ENCODE measurements at regions not wholly inside any gene's neighbourhood (a gene's known extent, or its start where the extent isn't known, plus 50 kb on each side); places are given as distances from the start of the nearest gene placed in this dataset.

DNA sequence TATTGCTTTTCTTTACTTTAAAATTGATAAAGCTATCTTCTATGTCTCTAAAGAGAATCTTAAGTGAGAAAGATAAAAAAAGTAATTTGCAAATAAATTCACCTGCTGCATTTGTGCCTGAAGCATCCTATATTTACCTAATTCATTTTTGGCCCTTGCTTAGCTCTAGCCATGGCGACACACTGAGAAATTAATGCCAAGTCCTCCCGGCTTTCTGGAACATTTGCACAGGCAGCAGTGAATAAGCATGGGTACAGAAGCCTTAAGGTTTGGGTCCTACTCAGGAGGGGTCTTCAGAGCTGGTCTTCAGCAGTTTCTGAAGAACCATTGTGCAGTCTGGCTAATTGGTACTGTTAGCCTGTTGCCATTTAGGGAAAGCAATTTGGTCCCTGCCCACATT, 73.9 kb upstream of the ZEB2 start:
- DNase-seq = no peak

DNA sequence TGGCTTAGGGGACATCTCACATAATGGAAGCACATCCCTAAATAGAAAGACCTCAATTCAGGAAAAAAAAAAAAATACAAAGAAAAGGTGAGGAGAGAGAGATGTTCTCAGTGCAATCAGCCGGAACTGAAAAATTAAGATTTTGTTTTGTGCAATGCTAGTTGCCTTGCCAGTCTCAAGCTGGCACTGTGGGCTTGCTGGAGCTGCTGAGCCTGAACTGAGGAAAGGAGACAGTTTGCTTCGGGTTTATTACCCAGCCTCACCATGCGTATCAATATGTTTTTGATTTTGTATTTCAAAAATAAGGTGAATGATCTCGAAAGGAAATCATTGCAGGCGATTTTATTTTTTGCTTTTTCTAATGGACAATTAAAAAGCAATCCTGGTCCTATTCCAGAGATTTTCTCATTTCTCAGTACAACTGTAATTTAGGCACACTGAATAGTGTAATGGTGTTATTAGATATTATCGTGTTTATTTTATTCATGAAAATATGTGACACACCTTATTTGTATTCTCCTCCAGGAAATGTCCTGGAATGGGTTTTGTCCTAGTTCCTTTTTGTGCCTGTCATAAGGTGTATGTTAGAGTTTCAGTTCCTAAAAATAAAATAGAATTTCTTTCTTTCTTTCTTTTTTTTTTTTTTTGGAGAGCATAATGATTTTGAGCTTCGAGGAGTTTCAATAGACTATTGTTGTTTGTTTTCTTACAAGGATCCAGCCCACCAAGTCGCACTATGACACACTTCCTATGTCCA, 72.8 kb upstream of the ZEB2 start:
- DNase-seq = no peak

- no peak for DNase-seq
These were observed 67.4 kb upstream of the ZEB2 start for GRCh38 chr2:144587306-144587705.

DNA sequence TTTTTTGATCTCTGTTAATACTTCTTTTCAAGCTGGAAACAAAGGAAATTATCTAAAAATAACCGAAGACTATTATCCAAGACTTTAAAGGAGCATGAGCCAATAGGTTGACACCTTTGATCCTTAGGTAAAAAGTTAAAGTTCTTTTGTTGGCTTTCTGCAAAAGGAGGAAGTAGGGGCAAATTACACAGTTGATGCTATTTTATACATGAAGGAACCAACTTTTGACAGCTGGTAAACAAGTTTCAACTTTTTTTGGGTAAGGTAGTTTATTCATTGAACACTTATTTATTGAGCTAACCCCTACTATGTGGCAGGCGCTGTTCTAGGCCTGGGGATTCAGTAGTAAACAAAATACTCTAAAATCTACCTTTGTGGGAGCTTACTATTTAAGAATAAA, 66.6 kb upstream of the ZEB2 start:
- DNase-seq = no peak

GRCh38 chr2:144583741-144584453, 64.0 kb upstream of the ZEB2 start:
- no peak for DNase-seq

DNA sequence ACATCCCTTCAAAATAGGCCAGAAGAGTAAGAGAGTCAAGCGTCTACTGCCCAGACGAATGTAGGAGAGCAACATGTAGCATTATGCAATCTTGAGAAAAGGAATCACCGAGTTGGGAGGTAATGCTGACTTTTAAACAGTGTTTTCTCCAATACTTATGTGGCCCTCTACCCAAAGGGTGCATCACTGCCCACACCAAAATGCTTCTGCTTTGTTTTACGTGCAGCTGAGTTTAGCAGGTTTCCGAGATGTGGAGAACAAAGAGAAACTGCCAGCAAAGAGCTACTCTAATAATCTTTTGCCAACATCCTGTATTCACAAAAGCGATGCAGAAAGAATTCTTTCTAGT, 63.4 kb upstream of the ZEB2 start:
- DNase-seq = no peak

GRCh38 chr2:144582651-144583380, 62.9 kb upstream of the ZEB2 start:
- peak; percentile 60 for DNase-seq

GRCh38 chr2:144580521-144581161, 60.7 kb upstream of the ZEB2 start:
- peak; percentile 97 for DNase-seq

GRCh38 chr2:144579556-144579955, 59.6 kb upstream of the ZEB2 start:
- DNase-seq = no peak

DNA sequence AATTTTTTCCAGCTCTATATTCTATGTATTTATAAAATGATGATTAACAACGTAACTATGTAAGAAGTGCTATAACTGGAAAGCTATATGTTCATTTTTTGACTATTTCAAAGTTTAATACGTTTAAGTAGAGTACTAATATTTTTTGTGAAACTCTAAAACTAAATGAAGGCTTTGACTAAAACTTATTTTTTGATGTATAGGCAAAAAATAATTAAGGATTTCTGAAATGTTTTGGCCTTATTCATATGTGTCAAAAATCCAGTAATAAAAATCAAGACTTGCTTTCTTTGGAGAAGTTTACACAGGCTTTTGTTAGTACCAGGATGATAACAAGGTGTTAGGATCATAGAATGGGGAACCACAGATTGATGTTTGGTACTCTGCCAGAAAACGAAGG, 58.2 kb upstream of the ZEB2 start:
- DNase-seq = peak; percentile 17

DNA sequence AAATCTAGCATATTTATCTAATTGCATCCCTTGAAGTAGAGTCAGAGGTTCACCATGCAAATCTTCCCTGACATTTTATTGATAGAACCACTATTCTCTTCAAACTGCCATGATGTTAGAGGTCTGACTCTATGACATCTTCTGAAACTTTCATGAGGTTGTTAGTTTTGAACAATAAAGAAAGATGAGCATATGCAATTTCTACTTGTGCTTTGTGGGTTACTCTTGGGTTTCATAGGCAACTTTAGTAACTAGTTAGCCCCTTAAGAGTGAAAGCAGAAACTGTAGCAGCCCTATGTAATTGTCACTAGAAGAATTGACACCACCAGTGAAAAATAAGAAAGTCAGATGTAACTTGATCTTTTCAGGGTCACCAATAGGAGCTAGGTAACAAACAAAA, 53.1 kb upstream of the ZEB2 start:
- no peak for DNase-seq

DNA sequence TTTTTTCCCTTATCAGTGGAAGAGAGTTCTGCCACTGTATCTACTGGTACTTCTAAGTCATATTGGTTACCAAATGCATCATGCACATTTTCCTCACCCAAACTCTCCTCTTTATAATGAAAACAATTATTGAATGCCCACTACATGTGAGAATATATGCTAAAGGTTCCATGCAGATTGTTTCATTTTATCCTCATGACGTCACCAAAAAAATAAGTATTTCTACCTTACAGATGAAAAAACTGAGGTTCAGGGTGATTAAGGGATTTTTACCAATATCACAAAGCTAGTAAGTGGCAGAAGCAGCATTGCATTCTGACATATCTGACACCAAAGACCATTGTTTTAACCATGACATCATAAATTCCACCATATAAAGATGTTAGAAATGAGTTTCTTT, 51.9 kb upstream of the ZEB2 start:
- no peak for DNase-seq

DNA sequence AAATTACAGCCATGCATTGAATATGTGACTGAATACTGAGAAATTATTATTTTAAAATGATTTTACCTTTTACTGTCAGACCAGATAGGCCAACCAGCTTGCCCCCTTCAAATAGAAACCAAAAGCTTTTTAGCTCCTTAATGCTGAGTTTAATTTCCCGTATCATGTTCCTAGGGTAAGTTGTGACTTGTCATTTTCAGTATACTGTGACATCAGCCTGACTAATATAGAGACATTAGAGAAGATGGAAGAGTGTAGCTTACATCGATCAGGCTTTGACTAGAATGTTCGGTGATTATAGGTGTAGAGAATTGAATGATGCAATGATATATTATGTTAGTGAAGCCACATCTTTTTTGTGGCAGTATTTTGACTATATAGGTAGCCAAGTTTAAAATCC, 50.6 kb upstream of the ZEB2 start:
- DNase-seq = no peak

Data from NCI-H82 (cell line).